Dermis microvascular lymphatic vessel endothelial cell (primary cell): ENCODE measurements at regions not wholly inside any gene's neighbourhood (a gene's known extent, or its start where the extent isn't known, plus 50 kb on each side); places are given as distances from the start of the nearest gene placed in this dataset.
"Not testable (repeated sequence)": the region's sequence is repeated elsewhere in the genome, so short reads cannot be mapped to it uniquely, and the experiment has no call there.

ENCODE experiments used
- DNase-seq, 2 donors: peaks; one replicate each; pipeline versions ENCODE4 v3.0.0 to v3.0.0-alpha.2; 2010; ENCODE audit warnings: low read depth in 2 of 2

GRCh38 chr2:242047963-242048362 lies 178.4 kb downstream of the RTP5 start:
- no peak for DNase-seq

GRCh38 chr2:242048479-242048878 lies 178.9 kb downstream of the RTP5 start:
- no peak for DNase-seq

GRCh38 chr2:242049492-242049891 lies 180.0 kb downstream of the RTP5 start:
- not testable (repeated sequence) for DNase-seq

GRCh38 chr2:242051463-242051862 lies 181.9 kb downstream of the RTP5 start:
- DNase-seq = no peak

- DNase-seq = no peak
These were observed 182.9 kb downstream of the RTP5 start for GRCh38 chr2:242052421-242052820.

GRCh38 chr2:242053921-242054320 lies 184.4 kb downstream of the RTP5 start:
- no peak for DNase-seq

DNA sequence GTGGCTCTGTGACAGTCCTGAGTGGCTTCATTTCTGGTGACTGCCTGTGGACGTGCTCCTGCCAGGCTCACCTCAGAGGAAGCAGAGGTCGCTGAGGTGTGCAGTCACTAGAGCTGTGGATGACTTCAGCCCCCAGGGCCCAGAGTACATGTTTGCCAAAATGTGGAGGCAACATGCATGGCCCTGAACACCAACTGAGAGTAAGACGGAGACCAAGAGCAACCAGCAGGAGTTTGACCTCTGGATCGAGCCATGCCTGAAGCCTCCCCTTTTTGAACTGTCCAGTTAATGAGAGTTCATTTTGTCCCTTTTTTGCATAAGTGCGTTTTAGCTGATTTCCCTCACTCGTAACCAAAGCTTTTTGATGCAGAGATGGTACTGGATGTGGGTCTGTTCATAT lies 184.9 kb downstream of the RTP5 start:
- DNase-seq = no peak

- DNase-seq = no peak
These were observed 185.6 kb downstream of the RTP5 start for GRCh38 chr2:242054881-242055801.

DNA sequence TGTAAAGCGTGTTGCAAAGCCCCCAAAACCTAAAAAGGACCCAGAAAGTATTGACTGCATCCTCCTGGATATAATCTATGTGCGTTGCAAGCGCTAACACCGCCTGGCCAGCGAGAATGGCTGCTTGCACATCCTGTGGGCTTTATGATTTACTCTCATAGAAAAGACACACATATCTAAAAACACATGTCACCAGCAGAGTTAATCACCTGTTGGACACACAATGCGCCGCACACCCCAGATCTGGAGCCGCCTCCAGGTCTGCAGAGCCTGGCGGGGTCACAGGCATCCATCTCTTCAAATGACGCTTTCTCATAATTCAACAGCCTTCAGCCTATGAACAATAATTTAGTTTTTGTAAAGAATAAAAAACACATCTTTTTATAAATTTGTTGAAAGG lies 186.5 kb downstream of the RTP5 start:
- DNase-seq = no peak

DNA sequence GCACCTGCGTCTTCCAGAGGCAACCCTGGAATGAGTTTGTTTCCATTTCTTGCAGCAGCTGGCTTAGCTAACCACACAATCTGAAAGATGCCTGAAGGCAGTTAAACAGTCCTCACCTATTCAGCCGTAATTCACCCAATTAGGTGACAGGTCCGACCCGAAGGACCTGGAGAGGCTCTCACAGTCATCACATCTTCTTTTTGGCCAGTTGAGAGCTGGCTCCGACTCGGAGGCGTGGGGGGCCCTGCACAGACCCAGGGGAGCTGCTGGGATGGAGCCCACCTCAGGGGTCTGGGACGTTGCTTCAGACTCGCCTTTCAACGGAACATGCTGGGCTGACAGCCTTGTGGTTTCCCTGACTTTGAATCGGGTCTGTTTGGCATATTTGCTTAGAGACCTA lies 187.3 kb downstream of the RTP5 start:
- no peak for DNase-seq

DNA sequence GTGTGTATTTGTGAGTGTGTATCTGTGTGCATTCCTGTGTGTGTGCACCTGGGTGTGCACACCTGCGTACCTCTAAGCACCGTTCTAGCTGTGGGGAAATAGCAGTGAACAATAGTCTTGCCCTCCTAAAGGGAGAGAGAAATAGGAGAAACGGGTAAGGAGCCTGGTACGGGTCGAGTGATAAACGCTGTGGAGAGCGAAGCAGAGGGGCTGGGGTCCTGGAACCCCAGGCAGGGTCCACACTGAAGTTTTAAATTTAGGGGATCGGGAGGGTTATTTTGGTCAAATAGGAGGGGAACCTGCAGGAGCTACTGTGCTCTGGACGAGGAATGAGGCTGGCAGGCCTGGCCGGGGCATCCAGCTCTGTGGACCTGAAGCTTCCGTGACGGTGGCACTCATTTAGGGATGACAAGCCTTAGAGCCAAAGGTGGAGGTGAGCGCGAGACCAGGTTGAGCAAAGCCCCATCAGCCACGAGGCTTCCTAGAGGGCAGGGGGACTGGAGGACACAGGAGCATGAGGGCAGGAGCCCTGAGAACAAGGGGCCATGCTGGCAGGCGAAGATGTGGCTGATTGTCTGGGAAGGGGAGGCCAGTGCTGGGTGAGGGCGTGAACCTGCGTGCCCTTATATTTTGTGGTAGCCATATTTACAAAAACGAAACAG lies 188.0 kb downstream of the RTP5 start:
- DNase-seq = no peak

DNA sequence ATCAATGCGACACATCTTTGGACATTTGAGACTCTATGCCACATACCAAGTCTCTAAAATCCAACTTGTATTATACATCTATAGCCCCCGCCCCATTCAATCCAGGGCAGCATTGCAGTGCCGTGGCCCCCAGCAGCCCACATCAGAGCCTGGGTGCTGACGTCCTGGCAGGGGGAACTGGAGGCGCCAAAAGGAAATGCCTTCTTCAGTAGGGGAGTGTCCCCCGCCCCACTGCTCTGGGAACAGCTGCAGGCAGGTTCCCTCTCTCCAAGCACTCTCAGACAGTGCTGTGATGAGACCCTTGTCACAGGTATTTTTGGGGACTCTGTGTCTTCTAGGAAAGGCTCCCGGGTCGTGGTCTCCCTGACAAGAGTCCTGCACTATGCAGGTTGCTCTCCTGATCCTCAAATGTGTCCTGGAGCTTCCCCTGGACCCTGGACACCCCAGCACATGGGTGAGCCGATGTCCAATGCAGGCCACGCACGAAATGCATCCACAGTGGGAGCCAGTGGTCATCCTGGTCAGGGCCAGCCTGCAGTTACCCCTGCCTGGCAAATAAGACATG lies 188.7 kb downstream of the RTP5 start:
- DNase-seq = no peak

GRCh38 chr2:242059566-242059965 lies 190.0 kb downstream of the RTP5 start:
- no peak for DNase-seq

DNA sequence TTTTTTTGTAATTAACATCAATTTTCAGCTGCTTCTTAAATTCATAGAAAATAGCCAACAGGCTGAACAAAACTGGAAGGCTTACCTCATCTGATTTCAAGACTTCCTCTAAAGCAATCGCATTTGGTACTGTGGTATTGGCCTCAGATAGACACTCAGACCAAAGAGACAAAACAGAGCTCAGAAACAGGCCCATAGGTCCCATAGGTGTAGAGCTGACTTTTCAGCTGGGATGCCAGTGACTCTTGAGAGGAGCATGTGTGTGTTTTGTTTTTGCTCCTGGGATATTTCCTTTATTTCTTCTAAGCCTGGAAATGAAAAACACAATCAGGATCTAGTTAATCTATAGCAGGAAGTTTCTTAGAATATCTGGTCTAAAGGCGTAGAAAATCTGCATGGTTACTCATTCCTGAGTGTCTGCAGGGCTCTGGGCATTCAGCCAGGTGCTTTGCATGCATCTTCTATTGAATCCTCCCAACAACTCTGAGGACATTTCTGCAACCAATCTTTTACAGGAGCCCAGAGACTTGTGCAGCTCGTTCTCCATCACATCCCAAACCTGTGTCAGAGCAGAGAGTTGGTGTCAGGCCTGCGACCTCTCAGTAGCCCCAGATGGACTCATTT lies 190.8 kb downstream of the RTP5 start:
- peak in 1 of 2 donors; percentile 49 for DNase-seq

- DNase-seq = not testable (repeated sequence)
These were observed 192.4 kb downstream of the RTP5 start for GRCh38 chr2:242061930-242062329.

DNA sequence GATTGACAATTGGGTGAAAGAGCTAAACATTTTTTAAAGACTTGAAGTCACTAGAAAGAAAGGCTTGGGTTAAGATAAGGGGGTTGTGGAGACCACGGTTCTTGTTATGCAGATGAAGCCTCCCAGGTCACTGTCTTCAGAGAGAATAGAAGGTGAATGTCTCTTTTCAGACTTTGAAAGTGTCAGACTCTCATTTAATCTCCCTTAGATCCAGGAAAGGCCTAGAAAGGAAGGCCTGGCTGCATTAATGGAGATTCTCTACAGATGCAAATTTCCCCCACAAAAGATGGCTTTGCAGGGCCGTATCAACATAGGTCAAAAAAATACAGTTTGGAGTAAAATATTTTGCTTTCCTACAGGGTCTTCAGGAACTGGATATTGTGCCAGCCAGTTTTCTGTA lies 193.9 kb downstream of the RTP5 start:
- no peak for DNase-seq

DNA sequence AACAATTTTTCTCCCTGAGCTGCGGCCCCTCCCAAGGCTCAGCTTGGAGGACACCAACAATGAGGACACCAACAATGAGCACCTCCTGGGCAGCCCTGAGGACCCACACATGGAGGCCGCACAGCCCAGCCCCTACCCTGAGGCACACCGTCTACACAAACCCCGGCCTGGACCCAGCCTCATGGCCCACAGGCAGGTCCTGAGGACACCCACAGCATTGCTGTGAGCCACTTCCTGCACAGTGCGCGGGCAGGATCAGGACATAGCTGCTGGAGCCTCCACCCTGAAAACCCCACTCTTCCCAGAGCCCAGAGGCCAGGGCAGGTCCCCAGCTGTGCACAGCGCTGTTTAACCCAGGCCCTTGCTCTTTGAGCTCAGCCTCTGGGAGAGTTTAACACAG lies 194.3 kb downstream of the RTP5 start:
- DNase-seq = no peak

DNA sequence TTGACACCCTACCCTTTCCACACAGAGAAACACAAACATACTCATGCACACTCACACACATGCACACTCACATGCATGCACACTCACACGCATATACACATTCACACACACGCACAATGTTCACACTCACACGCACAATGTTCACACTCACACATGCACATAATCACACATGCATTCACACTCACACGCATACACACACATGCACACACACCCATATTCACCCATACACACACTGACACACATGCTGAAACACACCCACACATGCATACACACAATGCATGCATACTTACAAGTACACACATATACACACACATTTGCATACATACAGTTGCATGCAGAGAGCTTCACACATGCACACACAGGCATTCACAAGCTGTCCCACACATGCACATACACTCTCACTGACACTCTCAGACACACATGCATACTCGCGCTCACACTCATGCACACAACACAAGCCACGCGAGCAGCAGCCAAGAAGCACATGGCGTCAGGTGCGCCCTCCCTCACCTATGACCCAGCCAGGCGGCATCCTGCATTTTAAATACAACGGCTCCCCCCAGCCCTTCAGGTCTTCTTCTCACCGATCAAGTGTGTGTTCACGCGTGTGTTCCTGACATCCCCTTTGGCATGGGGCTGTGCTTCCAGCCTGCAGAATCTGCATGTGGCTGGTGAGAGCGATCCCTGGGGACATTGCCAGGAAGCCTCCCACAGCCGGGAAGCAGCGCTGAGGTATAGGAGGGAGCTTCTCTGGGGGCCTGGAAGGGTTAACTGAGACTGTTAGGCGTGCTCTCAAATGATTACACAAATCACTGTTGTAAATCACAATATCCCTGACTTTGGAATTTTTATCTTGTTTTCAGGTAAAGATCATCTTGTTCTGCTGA lies 195.1 kb downstream of the RTP5 start:
- DNase-seq = no peak

GRCh38 chr2:242065426-242065825 lies 195.9 kb downstream of the RTP5 start:
- no peak for DNase-seq

DNA sequence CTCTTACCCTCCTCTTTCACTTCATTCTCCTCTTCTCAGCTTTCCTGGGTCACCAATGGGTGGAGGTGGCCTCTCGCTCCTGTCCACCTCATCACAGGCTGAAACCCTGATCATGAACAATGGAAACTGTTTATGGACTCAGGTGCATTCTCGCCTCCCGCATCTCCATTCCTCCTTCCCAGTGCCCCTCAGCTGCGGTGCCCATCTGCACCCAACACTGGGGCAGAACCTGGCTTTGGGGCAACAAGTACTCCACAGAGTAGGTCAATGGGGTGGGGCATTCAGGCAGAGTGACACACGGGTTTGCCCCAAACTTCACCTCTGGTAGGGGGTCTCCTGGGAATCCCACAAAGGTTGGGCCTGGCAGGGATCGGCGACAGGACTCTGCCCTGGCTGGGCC lies 199.5 kb downstream of the RTP5 start:
- no peak for DNase-seq

DNA sequence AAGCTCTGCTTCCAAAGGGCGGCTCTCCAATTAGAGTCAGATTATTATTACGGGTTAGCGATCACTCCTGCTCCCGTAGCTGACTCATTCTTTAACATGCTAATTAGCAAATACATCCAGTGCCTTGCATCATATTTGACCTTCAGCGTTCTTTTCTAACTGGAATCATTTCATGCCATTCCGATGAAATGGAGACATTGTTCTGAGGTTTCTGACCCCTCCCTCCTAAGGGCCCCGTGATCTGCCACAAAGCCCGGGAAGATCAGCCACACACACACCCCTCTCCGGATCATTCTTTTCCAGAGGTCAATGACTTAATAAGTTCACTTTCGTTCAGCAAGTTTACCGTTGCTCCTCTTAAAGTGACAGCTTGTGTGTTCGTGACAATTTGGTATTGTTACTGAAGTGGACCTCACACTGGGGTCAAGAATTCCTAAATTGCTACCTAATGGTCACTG lies 200.4 kb downstream of the RTP5 start:
- DNase-seq = not testable (repeated sequence)
